Left ventricle myocardium inferior (tissue), 1 donor: ENCODE measurements at regions not wholly inside any gene's neighbourhood (a gene's known extent, or its start where the extent isn't known, plus 50 kb on each side); places are given as distances from the start of the nearest gene placed in this dataset.

ENCODE experiments used
- DNase-seq: peaks from one replicate; pipeline ENCODE4 v3.0.0-alpha.2; 2020
- H3K27ac ChIP-seq: fragments of 200-600 bp; replicated peaks from 2 replicates; pipeline ENCODE4 v1.8.0; 2021
- H3K27me3 ChIP-seq: fragments of 200-600 bp; 2 replicates; pipeline ENCODE4 v1.8.0; 2021; ENCODE audit warnings: low read depth
- H3K36me3 ChIP-seq: fragments of 200-600 bp; 2 replicates; pipeline ENCODE4 v1.8.0; 2021
- H3K4me1 ChIP-seq: fragments of 200-600 bp; 2 replicates; pipeline ENCODE4 v1.8.0; 2021
- H3K4me3 ChIP-seq: fragments of 200-600 bp; 2 replicates; pipeline ENCODE4 v1.8.0; 2021; ENCODE audit warnings: mild to moderate bottlenecking, moderate library complexity
- H3K9me3 ChIP-seq: fragments of 200-600 bp; replicated peaks from 2 replicates; pipeline ENCODE4 v1.8.0; 2021
- intact Hi-C: fragments of 100-400 bp; cut with micrococcal nuclease; formaldehyde crosslinking; loops from one replicate; pipeline ENCODE4 v1.11.0; 2022
- TF ChIP-seq, protein P1 (sequence below): fragments of 200-600 bp; IDR thresholded peaks from 2 replicates; pipeline ENCODE4 v1.8.0; 2021; ENCODE audit warnings: antibody characterized with exemption, mild to moderate bottlenecking, borderline replicate concordance
- donor health status: DM: no; HTN: yes; CAD: no; lungs with severe emphysema.

DNA sequence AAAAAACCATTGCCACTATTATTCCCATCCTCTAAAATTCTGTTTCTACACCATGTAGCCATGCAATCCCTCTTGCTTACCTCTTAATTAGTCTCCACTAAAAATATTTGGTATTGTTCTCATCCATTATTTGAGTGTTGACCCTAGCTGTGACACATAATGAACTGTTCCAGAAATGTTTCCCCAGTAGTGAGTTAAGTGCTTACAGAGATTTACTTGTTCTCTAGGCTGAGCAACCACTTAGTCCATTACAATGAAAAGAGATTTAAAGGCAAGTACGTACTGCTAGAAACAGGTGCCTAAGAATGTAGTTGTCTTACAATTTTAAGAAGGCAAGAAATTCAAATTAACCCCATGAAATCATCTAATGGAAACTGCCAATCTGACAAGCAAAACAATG is 112.7 kb upstream of the PTPN13 start:
- Histone ChIP-seq H3K9me3 (no peaks in the 10 kb centered on the region), H3K4me1 (no peaks in the 10 kb centered on the region), H3K36me3 (no peaks in the 10 kb centered on the region), H3K27ac (no peak overlapping the region), H3K4me3 (no peak overlapping the region), H3K27me3 (no peaks in the 10 kb centered on the region)
- TF ChIP-seq, protein P1, sequence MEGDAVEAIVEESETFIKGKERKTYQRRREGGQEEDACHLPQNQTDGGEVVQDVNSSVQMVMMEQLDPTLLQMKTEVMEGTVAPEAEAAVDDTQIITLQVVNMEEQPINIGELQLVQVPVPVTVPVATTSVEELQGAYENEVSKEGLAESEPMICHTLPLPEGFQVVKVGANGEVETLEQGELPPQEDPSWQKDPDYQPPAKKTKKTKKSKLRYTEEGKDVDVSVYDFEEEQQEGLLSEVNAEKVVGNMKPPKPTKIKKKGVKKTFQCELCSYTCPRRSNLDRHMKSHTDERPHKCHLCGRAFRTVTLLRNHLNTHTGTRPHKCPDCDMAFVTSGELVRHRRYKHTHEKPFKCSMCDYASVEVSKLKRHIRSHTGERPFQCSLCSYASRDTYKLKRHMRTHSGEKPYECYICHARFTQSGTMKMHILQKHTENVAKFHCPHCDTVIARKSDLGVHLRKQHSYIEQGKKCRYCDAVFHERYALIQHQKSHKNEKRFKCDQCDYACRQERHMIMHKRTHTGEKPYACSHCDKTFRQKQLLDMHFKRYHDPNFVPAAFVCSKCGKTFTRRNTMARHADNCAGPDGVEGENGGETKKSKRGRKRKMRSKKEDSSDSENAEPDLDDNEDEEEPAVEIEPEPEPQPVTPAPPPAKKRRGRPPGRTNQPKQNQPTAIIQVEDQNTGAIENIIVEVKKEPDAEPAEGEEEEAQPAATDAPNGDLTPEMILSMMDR: no peak
- intact Hi-C loops: no loop called here
- DNase-seq: no peak

DNA sequence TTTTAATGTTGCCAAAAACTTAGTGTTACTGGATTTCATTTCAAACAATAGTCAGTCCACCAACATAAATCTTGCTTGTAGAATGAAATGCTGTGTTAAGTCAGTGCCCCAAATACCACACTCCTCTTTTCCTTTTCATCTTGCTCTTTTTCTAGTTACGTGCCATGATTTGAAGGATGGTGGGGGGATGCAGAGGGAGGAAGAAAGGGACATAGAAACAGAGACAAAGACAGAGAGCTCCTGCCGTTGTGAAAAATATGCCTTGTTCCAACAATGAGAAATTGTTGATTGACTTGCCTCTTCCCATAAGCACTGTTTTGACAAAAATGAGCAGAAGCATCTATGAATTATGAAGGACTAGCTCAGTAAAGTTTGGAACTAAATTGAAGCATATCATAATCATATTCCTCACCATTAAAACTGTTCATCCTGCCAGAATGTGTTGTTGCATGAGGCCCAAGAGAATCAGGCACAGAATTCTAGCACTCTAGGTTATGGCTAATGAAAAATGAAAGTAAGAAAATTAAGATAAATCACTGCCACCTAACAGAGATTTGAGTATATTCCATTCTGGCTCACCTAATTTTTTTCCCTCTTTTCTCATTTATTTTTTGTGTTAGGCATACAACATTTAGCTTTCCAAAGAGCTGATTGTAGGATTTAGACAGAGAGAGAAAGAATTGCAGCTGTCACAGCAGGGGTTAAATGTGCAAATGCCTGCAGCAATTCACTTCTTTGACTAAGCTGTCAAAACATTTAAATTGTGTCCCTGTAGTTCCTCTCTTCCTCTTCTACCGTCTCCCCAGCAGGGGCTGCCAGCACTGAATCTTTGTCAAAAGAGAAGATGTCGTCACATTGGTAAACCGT is 111.6 kb upstream of the PTPN13 start:
- no peaks in the 10 kb centered on the region for H3K36me3 ChIP-seq
- H3K27me3 ChIP-seq: no peaks in the 10 kb centered on the region
- no peaks in the 10 kb centered on the region for H3K9me3 ChIP-seq
- H3K27ac ChIP-seq: no peak overlapping the region
- intact Hi-C loops: no loop called here
- TF ChIP-seq, protein P1: peak; percentile 24
- no peak for DNase-seq
- peak overlapping the region; percentile 4 for H3K4me3 ChIP-seq
- H3K4me1 ChIP-seq: no peaks in the 10 kb centered on the region

DNA sequence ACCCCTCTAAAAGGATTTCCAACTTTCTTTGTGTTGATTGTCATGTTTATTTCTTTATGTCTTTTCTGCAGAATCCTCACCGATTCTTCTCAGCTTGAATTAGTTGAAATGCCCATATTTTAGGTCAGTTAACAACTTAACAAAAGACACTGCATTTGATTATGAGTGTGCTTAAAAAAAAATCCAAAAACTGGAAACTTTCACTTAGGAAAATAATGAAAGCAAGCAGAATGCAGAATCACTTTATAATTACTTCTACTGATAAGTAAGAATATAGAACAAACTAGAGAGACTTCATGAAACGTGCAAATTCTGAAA is 111.0 kb upstream of the PTPN13 start:
- H3K36me3 ChIP-seq: no peaks in the 10 kb centered on the region
- no peaks in the 10 kb centered on the region for H3K27me3 ChIP-seq
- no peak for DNase-seq
- H3K27ac ChIP-seq: no peak overlapping the region
- H3K9me3 ChIP-seq: no peaks in the 10 kb centered on the region
- H3K4me1 ChIP-seq: no peaks in the 10 kb centered on the region
- TF ChIP-seq, protein P1: no peak
- intact Hi-C loops: no loop called here
- peak overlapping the region; percentile 4 for H3K4me3 ChIP-seq

- Histone ChIP-seq H3K4me1 (no peaks in the 10 kb centered on the region), H3K9me3 (no peaks in the 10 kb centered on the region), H3K36me3 (no peaks in the 10 kb centered on the region), H3K4me3 (no peak overlapping the region), H3K27ac (no peak overlapping the region), H3K27me3 (no peaks in the 10 kb centered on the region)
- DNase-seq: no peak
- intact Hi-C loops: no loop called here
- TF ChIP-seq, protein P1: no peak
Measured at GRCh38 chr4:86483773-86484172, 110.3 kb upstream of the PTPN13 start.

GRCh38 chr4:86484241-86484640 is 109.9 kb upstream of the PTPN13 start:
- intact Hi-C loops: no loop called here
- H3K27me3 ChIP-seq: no peaks in the 10 kb centered on the region
- DNase-seq: no peak
- TF ChIP-seq, protein P1: no peak
- H3K9me3 ChIP-seq: no peaks in the 10 kb centered on the region
- no peaks in the 10 kb centered on the region for H3K4me1 ChIP-seq
- H3K4me3 ChIP-seq: no peak overlapping the region
- no peak overlapping the region for H3K27ac ChIP-seq
- H3K36me3 ChIP-seq: no peaks in the 10 kb centered on the region
